ENCODE measurements at regions not wholly inside any gene's neighbourhood (a gene's known extent, or its start where the extent isn't known, plus 50 kb on each side); places are given as distances from the start of the nearest gene placed in this dataset.

DNA sequence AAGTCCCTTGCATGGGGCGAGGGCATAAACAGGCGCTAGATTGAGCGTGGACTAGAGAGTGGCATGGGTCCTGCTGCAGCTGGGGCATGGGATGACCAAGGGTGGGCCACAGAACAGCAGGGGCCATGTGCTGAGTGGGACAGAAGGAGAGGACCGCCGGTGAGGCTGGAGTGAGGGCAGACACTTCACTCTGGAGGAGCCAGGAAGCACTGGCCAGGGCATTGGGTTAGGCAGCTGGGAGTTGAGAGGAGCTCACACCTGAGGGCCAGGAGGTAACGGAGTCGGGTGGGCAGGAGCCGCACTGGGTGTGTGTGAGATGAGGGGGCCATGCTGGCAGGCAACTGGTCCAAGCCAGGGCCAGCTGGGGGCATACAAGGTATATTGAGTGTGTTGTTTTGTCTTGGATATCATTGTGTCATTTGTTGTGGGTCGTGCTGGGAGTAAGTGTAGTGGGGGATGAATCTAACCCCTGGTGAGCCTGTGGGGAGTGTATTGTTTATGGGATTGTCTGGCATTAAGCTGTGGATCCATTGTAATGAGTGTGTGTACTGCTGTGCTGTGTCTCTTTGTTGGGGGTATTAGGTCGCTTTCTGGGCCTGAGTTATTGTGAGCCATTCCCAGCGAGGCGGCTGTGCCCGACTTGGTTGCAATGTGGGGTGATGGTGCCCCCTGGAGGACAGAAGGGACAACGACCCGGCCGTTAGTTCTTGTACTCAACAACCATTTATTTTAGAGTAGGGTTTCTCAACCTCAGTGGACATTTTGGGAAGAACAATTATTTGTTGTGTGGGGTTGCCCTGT, 256.5 kb upstream of the TP53TG3 start:
- TF ChIP-seq RAD21 (IDR thresholded peaks at IDR 0.05; ENCODE audit: low read depth), result peak; percentile 21

- peak; percentile 15; the same call in 1 of the 2 replicates for TF ChIP-seq RAD21 (IDR thresholded peaks at IDR 0.05; ENCODE audit: low read depth)
These were observed 246.6 kb upstream of the TP53TG3 start for GRCh38 chr16:32922578-32922977.
